ENCODE measurements at regions not wholly inside any gene's neighbourhood (a gene's known extent, or its start where the extent isn't known, plus 50 kb on each side); places are given as distances from the start of the nearest gene placed in this dataset.

DNA sequence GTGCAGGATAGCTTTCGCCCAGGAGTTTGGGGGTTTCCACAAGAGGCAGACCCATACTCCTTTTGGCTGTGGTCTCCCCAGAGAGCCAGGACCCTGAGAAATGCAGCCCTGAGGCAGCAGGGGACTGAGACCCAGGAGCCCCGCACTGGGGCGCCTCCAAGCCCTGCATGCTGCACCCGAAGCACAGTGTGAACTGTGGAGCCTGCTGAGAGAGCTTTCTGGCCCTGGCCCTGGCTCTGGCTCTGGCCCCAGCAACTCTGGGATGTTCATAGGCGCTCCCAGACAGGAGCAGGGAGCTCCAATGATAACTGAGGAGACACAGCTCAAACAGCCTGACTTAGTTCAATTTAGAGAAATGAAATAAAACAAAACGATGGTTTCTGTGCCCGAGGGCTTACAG lies 96.4 kb upstream of the TEX51 start:
- no peak for TF ChIP-seq EZH2 (IDR thresholded peaks at IDR 0.05)
- TF ChIP-seq, protein P1, sequence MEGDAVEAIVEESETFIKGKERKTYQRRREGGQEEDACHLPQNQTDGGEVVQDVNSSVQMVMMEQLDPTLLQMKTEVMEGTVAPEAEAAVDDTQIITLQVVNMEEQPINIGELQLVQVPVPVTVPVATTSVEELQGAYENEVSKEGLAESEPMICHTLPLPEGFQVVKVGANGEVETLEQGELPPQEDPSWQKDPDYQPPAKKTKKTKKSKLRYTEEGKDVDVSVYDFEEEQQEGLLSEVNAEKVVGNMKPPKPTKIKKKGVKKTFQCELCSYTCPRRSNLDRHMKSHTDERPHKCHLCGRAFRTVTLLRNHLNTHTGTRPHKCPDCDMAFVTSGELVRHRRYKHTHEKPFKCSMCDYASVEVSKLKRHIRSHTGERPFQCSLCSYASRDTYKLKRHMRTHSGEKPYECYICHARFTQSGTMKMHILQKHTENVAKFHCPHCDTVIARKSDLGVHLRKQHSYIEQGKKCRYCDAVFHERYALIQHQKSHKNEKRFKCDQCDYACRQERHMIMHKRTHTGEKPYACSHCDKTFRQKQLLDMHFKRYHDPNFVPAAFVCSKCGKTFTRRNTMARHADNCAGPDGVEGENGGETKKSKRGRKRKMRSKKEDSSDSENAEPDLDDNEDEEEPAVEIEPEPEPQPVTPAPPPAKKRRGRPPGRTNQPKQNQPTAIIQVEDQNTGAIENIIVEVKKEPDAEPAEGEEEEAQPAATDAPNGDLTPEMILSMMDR (IDR thresholded peaks at IDR 0.05 in 2 of 3, conservative IDR thresholded peaks at IDR 0.05 in 1 of 3; ENCODE audit: borderline replicate concordance in 1 of 3, insufficient read depth in 1 of 3, low read depth in 2 of 3, low read length in 2 of 3) = no peak
- no peak for TF ChIP-seq POLR2AphosphoS5 (IDR thresholded peaks at IDR 0.05; ENCODE audit: low read depth, low read length)
- TF ChIP-seq RAD21 (IDR thresholded peaks at IDR 0.05; ENCODE audit: low read depth) = no peak
- no peak for TF ChIP-seq YY1 (IDR thresholded peaks at IDR 0.05; ENCODE audit: extremely low read depth, insufficient replicate concordance, low read depth, low read length)
- TF ChIP-seq EGR1 (IDR thresholded peaks at IDR 0.05; ENCODE audit: low read depth) = no peak
- no peak for TF ChIP-seq POLR2A (IDR thresholded peaks at IDR 0.05; ENCODE audit: borderline replicate concordance, extremely low read depth, insufficient read depth, insufficient read length)
- no peak for TF ChIP-seq REST (IDR thresholded peaks at IDR 0.05; ENCODE audit: low read depth)
- TF ChIP-seq ZNF274 (IDR thresholded peaks at IDR 0.05; ENCODE audit: low read depth, low read length) = no peak
- no peak for TF ChIP-seq ZFX (IDR thresholded peaks at IDR 0.05)
